ENCODE measurements at regions not wholly inside any gene's neighbourhood (a gene's known extent, or its start where the extent isn't known, plus 50 kb on each side); places are given as distances from the start of the nearest gene placed in this dataset.

DNA sequence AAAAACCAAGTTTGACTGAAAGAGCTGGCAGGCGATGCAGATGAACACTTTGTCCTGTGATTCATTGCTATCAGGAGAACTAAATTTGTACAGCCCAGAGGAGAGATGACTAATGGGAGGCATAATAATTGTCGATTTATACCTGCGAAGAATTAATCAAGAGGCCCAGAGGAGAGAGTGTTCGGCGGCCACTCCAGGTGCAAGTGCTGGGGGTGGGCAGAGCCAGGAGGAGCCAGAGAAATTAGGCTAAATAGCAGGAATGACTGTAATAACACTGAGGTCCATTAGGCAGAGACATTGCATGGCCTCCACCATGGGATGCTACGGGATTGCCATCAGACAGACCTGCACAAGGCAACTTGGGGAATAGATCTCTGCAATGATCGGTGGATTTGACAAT lies 107.7 kb upstream of the UQCRFS1 start:
- no peak overlapping the region for H3K4me3 ChIP-seq (ENCODE audit: low read depth, low read length)
- CTCF ChIA-PET: no interaction called here
- TF ChIP-seq, protein P1, sequence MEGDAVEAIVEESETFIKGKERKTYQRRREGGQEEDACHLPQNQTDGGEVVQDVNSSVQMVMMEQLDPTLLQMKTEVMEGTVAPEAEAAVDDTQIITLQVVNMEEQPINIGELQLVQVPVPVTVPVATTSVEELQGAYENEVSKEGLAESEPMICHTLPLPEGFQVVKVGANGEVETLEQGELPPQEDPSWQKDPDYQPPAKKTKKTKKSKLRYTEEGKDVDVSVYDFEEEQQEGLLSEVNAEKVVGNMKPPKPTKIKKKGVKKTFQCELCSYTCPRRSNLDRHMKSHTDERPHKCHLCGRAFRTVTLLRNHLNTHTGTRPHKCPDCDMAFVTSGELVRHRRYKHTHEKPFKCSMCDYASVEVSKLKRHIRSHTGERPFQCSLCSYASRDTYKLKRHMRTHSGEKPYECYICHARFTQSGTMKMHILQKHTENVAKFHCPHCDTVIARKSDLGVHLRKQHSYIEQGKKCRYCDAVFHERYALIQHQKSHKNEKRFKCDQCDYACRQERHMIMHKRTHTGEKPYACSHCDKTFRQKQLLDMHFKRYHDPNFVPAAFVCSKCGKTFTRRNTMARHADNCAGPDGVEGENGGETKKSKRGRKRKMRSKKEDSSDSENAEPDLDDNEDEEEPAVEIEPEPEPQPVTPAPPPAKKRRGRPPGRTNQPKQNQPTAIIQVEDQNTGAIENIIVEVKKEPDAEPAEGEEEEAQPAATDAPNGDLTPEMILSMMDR (IDR thresholded peaks at IDR 0.05; ENCODE audit: insufficient read depth, low read length, missing control alignments): no peak

DNA sequence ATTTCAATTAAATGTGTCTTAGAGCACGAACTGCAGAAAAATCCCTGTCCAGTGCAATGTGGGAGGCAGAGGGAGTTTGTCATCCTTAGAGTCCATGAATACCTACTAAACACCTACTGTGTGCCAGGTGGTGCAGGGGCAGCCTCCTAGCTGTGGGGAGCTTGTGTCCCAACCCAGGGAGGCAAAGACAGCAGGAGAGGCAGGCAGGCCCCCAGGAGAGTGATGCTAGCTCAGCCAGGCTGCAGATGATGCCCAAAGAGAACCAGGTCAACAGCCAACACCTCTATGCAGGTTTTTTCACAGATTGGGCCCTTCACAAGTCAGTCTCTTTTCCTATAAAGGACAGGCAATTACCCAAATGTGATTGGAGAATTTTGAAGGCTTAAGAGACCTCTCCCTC lies 108.2 kb upstream of the UQCRFS1 start:
- CTCF ChIA-PET: no interaction called here
- H3K4me3 ChIP-seq (ENCODE audit: low read depth, low read length): no peak overlapping the region
- POLR2A ChIA-PET: no interaction called here
- TF ChIP-seq, protein P1 (IDR thresholded peaks at IDR 0.05; ENCODE audit: insufficient read depth, low read length, missing control alignments): no peak
- DNase-seq (ENCODE audit: low read depth, low spot score): no peak

More for the DNA sequence above, 107.7 kb upstream of the UQCRFS1 start:
- DNase-seq (ENCODE audit: low read depth, low spot score): no peak
- POLR2A ChIA-PET: no interaction called here

DNA sequence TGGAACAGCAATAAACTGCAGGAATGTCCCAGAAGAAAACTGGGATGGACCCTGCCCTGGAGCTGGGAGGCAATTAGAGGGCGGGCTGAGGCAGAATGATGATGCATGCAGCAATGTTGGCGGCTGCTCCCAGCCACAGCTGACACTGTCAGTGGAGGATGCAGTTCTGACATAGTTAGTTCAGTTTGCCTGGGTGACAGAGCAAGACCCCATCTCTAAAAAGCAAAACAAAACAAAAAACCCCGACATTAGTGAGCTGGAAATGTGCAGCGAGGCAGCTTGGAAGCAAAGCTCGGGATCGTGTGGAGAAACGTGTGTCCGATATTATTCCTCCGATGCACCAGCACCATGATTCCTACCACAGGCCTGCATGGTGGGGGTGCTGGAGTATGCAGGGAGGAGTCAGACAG lies 110.1 kb upstream of the UQCRFS1 start:
- TF ChIP-seq, protein P1 (IDR thresholded peaks at IDR 0.05; ENCODE audit: insufficient read depth, low read length, missing control alignments): no peak
- POLR2A ChIA-PET: no interaction called here
- DNase-seq (ENCODE audit: low read depth, low spot score): no peak
- no peak overlapping the region for H3K4me3 ChIP-seq (ENCODE audit: low read depth, low read length)
- CTCF ChIA-PET: no interaction called here

DNA sequence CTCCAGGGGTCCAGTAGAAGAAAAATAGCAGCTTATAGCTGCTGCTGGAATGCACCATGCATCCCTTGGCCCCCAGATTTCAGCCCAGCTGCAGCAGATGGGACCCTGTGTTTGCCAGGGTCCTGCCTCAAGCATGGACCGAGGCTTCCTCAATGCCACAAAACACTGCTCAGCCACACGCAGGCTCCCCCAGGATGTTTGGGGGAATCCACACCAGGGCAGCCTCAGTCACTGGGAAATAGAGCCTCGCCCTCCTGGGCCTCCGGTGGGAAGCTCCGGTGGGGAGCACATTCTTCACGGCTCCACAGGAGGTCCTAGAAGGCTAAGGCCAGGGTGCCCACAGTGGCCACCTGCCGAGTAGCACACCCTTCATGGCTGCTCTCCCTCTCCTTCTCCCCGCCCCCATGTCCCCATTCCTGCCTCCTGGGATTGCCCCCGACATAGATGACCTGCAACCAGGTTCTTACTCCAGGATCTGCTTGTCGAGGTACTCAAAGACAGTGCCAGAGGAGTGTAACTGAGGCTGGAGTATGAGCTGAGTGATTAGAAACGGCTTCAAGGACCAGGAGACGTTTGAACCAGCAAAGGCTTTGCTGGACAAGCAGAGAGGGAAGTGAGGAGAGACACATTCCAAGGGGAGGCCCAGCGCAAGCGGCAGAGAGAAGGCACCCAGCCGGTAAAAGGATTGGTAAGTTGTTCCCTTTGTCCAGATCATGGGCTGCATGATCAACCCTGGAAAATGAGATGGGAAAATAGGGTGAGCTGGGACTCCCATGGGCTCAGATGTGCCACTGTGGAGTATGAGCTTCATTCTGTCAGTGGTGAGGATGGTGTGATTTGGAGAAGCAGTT lies 110.7 kb upstream of the UQCRFS1 start:
- TF ChIP-seq, protein P1 (IDR thresholded peaks at IDR 0.05; ENCODE audit: insufficient read depth, low read length, missing control alignments): no peak
- no peak overlapping the region for H3K4me3 ChIP-seq (ENCODE audit: low read depth, low read length)
- ChIA-PET CTCF (no interaction called here), POLR2A (no interaction called here)
- no peak for DNase-seq (ENCODE audit: low read depth, low spot score)

DNA sequence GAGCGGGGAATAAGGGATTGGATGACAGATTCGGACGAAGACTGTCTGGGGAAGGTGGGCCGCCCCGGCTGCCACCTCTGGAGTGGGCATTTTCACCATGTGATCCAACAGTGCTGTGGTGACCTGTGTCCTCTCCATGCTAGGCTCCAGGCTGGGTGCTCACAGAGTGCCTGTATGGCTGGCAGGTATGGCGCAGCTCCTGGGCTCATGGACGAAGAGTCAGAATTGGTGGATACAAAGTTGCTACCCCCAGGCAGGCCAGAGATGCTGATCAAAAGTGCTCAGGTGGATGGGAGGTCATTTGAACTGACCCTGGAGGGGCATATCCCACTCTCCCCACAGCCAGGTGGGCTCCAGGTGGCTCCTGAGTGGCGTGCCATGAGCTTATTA lies 111.3 kb upstream of the UQCRFS1 start:
- TF ChIP-seq, protein P1 (IDR thresholded peaks at IDR 0.05; ENCODE audit: insufficient read depth, low read length, missing control alignments): no peak
- H3K4me3 ChIP-seq (ENCODE audit: low read depth, low read length): no peak overlapping the region
- CTCF ChIA-PET: no interaction called here
- POLR2A ChIA-PET: no interaction called here
- DNase-seq (ENCODE audit: low read depth, low spot score): no peak

DNA sequence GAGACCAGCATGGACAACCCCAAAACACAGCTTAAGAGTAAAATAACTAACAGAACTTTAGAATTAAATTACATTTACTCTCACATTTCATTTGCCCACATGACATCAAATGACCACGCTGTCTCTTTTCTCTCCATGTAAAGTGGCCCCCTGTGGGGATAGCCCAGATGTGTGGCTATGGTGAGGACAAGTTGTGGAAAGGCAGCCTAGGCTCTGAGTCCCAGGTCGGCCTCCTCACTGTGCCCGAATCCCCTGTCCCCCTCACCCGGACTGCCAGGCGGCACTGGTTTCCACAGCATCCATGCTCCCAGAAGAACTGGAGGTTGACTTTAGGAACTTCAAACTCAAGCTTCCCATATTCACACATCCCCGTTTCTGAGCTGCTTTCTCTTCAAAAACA lies 111.8 kb upstream of the UQCRFS1 start:
- no peak for DNase-seq (ENCODE audit: low read depth, low spot score)
- ChIA-PET CTCF (no interaction called here), POLR2A (no interaction called here)
- TF ChIP-seq, protein P1 (IDR thresholded peaks at IDR 0.05; ENCODE audit: insufficient read depth, low read length, missing control alignments): no peak
- no peak overlapping the region for H3K4me3 ChIP-seq (ENCODE audit: low read depth, low read length)

Data from AG04449 (cell line).